ENCODE measurements at regions not wholly inside any gene's neighbourhood (a gene's known extent, or its start where the extent isn't known, plus 50 kb on each side); places are given as distances from the start of the nearest gene placed in this dataset.

GRCh38 chr6:80974579-80974978, 777.9 kb downstream of the TENT5A start:
- no peaks in the 10 kb centered on the region for H3K9me3 ChIP-seq (ENCODE audit: low read depth, low read length, poor library complexity, severe bottlenecking)
- H3K27ac ChIP-seq (ENCODE audit: low read depth, low read length, poor library complexity, severe bottlenecking): no peak overlapping the region
- H3K4me1 ChIP-seq (ENCODE audit: insufficient read depth, low read length, poor library complexity, severe bottlenecking): peaks cover 7% of the 10 kb centered on the region
- BruUV-seq (replicated peaks): no TSS peak
- intact Hi-C loops (cut with micrococcal nuclease; ENCODE audit: unreplicated experiment): no loop called here
- H3K4me3 ChIP-seq (ENCODE audit: low read depth, low read length, poor library complexity, severe bottlenecking): no peak overlapping the region
- H3K36me3 ChIP-seq (ENCODE audit: insufficient read depth, low read length, poor library complexity, severe bottlenecking): no peaks in the 10 kb centered on the region
- H3K27me3 ChIP-seq (replicated peaks; ENCODE audit: insufficient read depth, low read depth, low read length, poor library complexity): no peaks in the 10 kb centered on the region
- CTCF ChIA-PET: no interaction called here
- TF ChIP-seq EZH2 (IDR thresholded peaks at IDR 0.05; ENCODE audit: borderline replicate concordance, low read depth, low read length, poor library complexity, severe bottlenecking): no peak
- TF ChIP-seq, protein P1, sequence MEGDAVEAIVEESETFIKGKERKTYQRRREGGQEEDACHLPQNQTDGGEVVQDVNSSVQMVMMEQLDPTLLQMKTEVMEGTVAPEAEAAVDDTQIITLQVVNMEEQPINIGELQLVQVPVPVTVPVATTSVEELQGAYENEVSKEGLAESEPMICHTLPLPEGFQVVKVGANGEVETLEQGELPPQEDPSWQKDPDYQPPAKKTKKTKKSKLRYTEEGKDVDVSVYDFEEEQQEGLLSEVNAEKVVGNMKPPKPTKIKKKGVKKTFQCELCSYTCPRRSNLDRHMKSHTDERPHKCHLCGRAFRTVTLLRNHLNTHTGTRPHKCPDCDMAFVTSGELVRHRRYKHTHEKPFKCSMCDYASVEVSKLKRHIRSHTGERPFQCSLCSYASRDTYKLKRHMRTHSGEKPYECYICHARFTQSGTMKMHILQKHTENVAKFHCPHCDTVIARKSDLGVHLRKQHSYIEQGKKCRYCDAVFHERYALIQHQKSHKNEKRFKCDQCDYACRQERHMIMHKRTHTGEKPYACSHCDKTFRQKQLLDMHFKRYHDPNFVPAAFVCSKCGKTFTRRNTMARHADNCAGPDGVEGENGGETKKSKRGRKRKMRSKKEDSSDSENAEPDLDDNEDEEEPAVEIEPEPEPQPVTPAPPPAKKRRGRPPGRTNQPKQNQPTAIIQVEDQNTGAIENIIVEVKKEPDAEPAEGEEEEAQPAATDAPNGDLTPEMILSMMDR (conservative IDR thresholded peaks at IDR 0.05; ENCODE audit: low read depth, low read length): no peak
- POLR2A ChIA-PET (ENCODE audit: low non-redundant PET): no interaction called here
- no peak for DNase-seq (ENCODE audit: low spot score)

DNA sequence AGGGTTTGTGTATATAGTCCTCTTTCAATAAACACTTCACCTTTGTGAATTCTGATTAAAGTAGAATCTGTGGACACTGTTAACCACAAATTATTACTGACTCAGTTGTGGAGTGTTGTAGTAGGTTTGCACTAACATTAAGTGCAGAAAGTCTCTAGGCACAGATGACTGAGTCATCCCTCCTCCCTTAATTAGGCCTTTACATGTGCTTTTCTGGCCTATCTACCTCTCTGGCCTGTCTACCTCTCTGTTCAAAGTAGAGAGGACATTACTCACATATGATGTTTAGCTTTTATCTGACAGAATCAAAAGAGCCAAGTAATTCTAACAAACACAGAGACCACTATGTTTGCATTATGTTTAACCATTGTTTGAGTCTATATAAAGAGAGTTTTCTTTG, 783.0 kb downstream of the TENT5A start:
- Histone ChIP-seq H3K27ac (ENCODE audit: low read depth, low read length, poor library complexity, severe bottlenecking) (no peak overlapping the region), H3K9me3 (ENCODE audit: low read depth, low read length, poor library complexity, severe bottlenecking) (no peaks in the 10 kb centered on the region), H3K36me3 (ENCODE audit: insufficient read depth, low read length, poor library complexity, severe bottlenecking) (no peaks in the 10 kb centered on the region), H3K27me3 (replicated peaks; ENCODE audit: insufficient read depth, low read depth, low read length, poor library complexity) (no peaks in the 10 kb centered on the region), H3K4me1 (ENCODE audit: insufficient read depth, low read length, poor library complexity, severe bottlenecking) (peaks cover 35% of the 10 kb centered on the region), H3K4me3 (ENCODE audit: low read depth, low read length, poor library complexity, severe bottlenecking) (no peak overlapping the region)
- intact Hi-C loops (cut with micrococcal nuclease; ENCODE audit: unreplicated experiment): no loop called here
- BruUV-seq (replicated peaks): no TSS peak
- CTCF ChIA-PET: no interaction called here
- TF ChIP-seq, protein P1 (conservative IDR thresholded peaks at IDR 0.05; ENCODE audit: low read depth, low read length): no peak
- no peak for TF ChIP-seq EZH2 (IDR thresholded peaks at IDR 0.05; ENCODE audit: borderline replicate concordance, low read depth, low read length, poor library complexity, severe bottlenecking)
- POLR2A ChIA-PET (ENCODE audit: low non-redundant PET): no interaction called here
- DNase-seq (ENCODE audit: low spot score): no peak

DNA sequence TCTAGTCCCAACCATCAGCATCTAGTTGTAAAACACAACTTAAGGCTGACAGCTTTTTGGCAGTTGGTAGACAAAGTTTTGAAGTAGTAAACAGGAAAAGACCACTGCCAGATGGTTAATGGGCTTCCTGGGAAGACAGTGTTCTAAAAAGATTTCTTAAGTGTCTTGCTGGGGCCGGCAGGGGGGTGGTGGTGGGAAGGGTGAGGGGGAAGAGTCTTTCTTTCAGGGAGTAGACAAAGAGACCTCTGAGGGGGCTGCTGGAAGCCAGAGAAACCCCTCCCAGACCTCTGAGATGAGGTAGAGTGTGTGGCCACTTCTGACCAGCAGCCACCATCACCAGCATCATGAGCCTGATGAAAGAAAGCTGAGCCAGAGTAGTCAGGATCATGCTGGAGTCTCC, 784.9 kb downstream of the TENT5A start:
- Histone ChIP-seq H3K4me1 (ENCODE audit: insufficient read depth, low read length, poor library complexity, severe bottlenecking) (peaks cover 36% of the 10 kb centered on the region), H3K4me3 (ENCODE audit: low read depth, low read length, poor library complexity, severe bottlenecking) (no peak overlapping the region), H3K9me3 (ENCODE audit: low read depth, low read length, poor library complexity, severe bottlenecking) (no peaks in the 10 kb centered on the region), H3K27me3 (replicated peaks; ENCODE audit: insufficient read depth, low read depth, low read length, poor library complexity) (no peaks in the 10 kb centered on the region), H3K36me3 (ENCODE audit: insufficient read depth, low read length, poor library complexity, severe bottlenecking) (no peaks in the 10 kb centered on the region), H3K27ac (ENCODE audit: low read depth, low read length, poor library complexity, severe bottlenecking) (peak overlapping the region; percentile 53)
- DNase-seq (ENCODE audit: low spot score): peak; percentile 94
- no TSS peak for BruUV-seq (replicated peaks)
- CTCF ChIA-PET: no interaction called here
- POLR2A ChIA-PET (ENCODE audit: low non-redundant PET): no interaction called here
- no peak for TF ChIP-seq EZH2 (IDR thresholded peaks at IDR 0.05; ENCODE audit: borderline replicate concordance, low read depth, low read length, poor library complexity, severe bottlenecking)
- TF ChIP-seq, protein P1 (conservative IDR thresholded peaks at IDR 0.05; ENCODE audit: low read depth, low read length): no peak
- intact Hi-C loops (cut with micrococcal nuclease; ENCODE audit: unreplicated experiment): no loop called here
